ENCODE measurements at regions not wholly inside any gene's neighbourhood (a gene's known extent, or its start where the extent isn't known, plus 50 kb on each side); places are given as distances from the start of the nearest gene placed in this dataset.
A peak's percentile ranks its signal among the peaks of the same experiment; 100 is the strongest.

GRCh38 chr9:88925481-88925880, 65.8 kb upstream of the S1PR3 start:
- TF ChIP-seq CTCF (IDR thresholded peaks at IDR 0.05; ENCODE audit: control insufficient read depth, extremely low read depth, insufficient read depth), result no peak
- no peak overlapping the region for H3K4me3 ChIP-seq (ENCODE audit: low read depth, low read length)
- DNase-seq (ENCODE audit: low read depth), result no peak

- no peak for DNase-seq (ENCODE audit: low read depth)
- no peak overlapping the region for H3K4me3 ChIP-seq (ENCODE audit: low read depth, low read length)
- TF ChIP-seq CTCF (IDR thresholded peaks at IDR 0.05; ENCODE audit: control insufficient read depth, extremely low read depth, insufficient read depth), result no peak
Observed at GRCh38 chr9:88926781-88927505, 64.3 kb upstream of the S1PR3 start.

- TF ChIP-seq CTCF (IDR thresholded peaks at IDR 0.05; ENCODE audit: control insufficient read depth, extremely low read depth, insufficient read depth), result no peak
- DNase-seq (ENCODE audit: low read depth), result no peak
- H3K4me3 ChIP-seq (ENCODE audit: low read depth, low read length), result no peak overlapping the region
Observed at GRCh38 chr9:88927510-88927909, 63.8 kb upstream of the S1PR3 start.

GRCh38 chr9:88930716-88931115, 60.6 kb upstream of the S1PR3 start:
- H3K4me3 ChIP-seq (ENCODE audit: low read depth, low read length), result no peak overlapping the region
- no peak for DNase-seq (ENCODE audit: low read depth)
- no peak for TF ChIP-seq CTCF (IDR thresholded peaks at IDR 0.05; ENCODE audit: control insufficient read depth, extremely low read depth, insufficient read depth)

GRCh38 chr9:88932766-88933165, 58.5 kb upstream of the S1PR3 start:
- H3K4me3 ChIP-seq (ENCODE audit: low read depth, low read length), result peak overlapping the region; percentile 29
- peak; percentile 47 for DNase-seq (ENCODE audit: low read depth)
- TF ChIP-seq CTCF (IDR thresholded peaks at IDR 0.05; ENCODE audit: control insufficient read depth, extremely low read depth, insufficient read depth), result no peak

- no peak for DNase-seq (ENCODE audit: low read depth)
- TF ChIP-seq CTCF (IDR thresholded peaks at IDR 0.05; ENCODE audit: control insufficient read depth, extremely low read depth, insufficient read depth), result no peak
- no peak overlapping the region for H3K4me3 ChIP-seq (ENCODE audit: low read depth, low read length)
Observed at GRCh38 chr9:88933607-88934379, 57.5 kb upstream of the S1PR3 start.
